ENCODE measurements at regions not wholly inside any gene's neighbourhood (a gene's known extent, or its start where the extent isn't known, plus 50 kb on each side); places are given as distances from the start of the nearest gene placed in this dataset.
"Not testable (repeated sequence)": the region's sequence is repeated elsewhere in the genome, so short reads cannot be mapped to it uniquely, and the experiment has no call there.

DNA sequence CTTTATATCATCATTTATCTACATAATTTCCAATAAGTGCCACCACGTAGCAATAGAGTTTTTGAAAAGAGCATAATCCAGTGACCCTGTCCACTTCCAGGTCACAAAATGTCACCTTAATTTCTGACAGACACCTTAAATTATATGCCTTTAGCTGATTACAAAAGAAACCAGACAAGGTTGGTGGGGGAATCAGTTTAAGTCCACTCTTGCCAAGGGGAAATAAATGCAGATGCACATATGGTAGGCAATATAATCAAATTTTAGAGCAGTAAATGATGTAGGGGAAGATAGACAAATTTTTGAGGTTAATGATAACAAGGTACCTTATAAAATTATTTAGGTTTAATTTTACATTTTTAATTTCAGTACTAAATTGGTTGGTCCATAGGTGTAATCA is 253.5 kb downstream of the ZIC1 start:
- Mint-ChIP-seq H3K9me3 (no peaks in the 10 kb centered on the region), H3K36me3 (ENCODE audit: low read depth) (no peaks in the 10 kb centered on the region), H3K27me3 (no peaks in the 10 kb centered on the region), H3K27ac (no peak overlapping the region), H3K4me1 (ENCODE audit: low read depth) (no peaks in the 10 kb centered on the region), H3K4me3 (no peak overlapping the region)
- intact Hi-C loops (cut with micrococcal nuclease): no loop called here

DNA sequence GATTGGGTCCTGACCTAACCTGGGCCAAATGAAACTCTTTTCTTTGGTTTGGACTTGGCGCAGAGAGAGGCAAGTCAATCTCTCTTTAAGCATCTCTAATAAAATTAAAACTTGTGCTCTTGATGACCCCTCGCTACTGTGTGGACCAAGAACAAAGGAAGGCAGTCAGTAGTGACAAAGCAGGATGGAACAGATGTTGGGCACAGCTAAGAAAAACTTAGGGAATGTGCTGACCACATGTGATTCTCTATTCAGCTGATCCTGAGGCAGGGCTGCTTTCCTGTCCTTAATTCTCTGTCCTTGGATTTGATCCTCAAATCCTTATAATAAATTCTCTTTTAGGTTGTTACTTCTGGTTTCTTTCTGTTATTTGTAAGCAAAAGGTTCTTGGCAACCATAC is 259.9 kb downstream of the ZIC1 start:
- Mint-ChIP-seq H3K36me3 (ENCODE audit: low read depth) (no peaks in the 10 kb centered on the region), H3K27ac (no peak overlapping the region), H3K4me3 (no peak overlapping the region), H3K27me3 (no peaks in the 10 kb centered on the region), H3K4me1 (ENCODE audit: low read depth) (no peaks in the 10 kb centered on the region), H3K9me3 (no peaks in the 10 kb centered on the region)
- intact Hi-C loops (cut with micrococcal nuclease): no loop called here

DNA sequence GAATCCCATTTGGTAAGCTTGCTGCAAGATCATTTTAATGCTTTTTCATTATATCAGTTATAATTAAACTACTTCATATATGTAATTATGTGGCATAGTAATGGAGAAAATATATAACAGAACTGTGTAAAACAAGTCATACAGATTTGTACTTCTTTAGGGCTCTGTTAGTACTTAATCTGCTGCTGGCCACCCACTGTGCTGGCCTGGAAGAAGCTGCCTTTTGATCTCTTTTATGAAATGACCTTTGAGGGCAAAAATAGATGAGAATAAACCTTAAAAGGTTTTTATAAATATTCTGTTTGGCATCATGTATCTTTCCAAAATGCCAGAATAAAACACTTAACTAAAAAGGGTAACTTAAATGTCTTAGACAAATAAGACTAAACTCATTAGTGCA is 262.9 kb downstream of the ZIC1 start:
- Mint-ChIP-seq H3K36me3 (ENCODE audit: low read depth) (no peaks in the 10 kb centered on the region), H3K27ac (no peak overlapping the region), H3K4me3 (no peak overlapping the region), H3K9me3 (no peaks in the 10 kb centered on the region), H3K27me3 (no peaks in the 10 kb centered on the region), H3K4me1 (ENCODE audit: low read depth) (no peaks in the 10 kb centered on the region)
- intact Hi-C loops (cut with micrococcal nuclease): no loop called here

DNA sequence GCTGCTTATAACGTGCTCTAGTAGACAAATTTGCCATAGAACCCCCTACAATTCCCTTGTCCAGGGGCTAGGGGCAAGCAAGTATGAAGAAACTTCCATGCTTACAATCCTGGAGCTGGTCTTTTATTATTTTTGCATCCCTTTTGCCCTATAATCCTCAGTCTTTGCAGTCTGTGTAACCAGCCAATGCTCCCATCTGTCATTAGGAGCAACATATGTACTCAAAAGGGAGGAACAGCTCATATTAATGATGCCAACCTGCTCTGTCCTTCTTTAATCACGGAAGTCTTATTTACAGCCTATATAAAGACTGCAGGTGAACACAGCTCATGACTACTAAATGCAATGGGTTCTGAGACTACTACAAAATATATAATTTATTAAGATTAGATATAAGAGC is 263.3 kb downstream of the ZIC1 start:
- H3K27ac Mint-ChIP-seq: no peak overlapping the region
- no peaks in the 10 kb centered on the region for H3K27me3 Mint-ChIP-seq
- intact Hi-C loops (cut with micrococcal nuclease): no loop called here
- no peaks in the 10 kb centered on the region for H3K4me1 Mint-ChIP-seq (ENCODE audit: low read depth)
- H3K4me3 Mint-ChIP-seq: no peak overlapping the region
- H3K9me3 Mint-ChIP-seq: no peaks in the 10 kb centered on the region
- H3K36me3 Mint-ChIP-seq (ENCODE audit: low read depth): no peaks in the 10 kb centered on the region

DNA sequence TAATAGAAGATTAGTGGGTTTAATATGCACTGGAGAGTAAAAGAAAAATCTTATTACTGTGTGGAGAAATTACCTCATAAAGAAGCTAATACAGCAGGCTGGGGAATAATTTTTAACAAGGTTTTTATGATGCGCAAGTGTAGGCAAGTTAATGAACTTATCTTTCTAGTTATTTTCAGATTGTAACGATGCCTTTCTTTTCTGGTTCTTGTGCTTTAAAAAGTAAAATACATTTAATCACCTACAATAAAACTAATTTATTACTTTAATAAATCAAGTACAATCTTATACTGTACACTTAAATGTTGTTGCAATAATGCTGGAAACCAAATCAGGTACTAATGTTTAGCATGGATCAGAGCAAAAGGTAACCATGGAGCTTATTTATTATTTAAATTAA is 266.6 kb downstream of the ZIC1 start:
- H3K36me3 Mint-ChIP-seq (ENCODE audit: low read depth): no peaks in the 10 kb centered on the region
- H3K27ac Mint-ChIP-seq: no peak overlapping the region
- H3K4me3 Mint-ChIP-seq: no peak overlapping the region
- no peaks in the 10 kb centered on the region for H3K4me1 Mint-ChIP-seq (ENCODE audit: low read depth)
- H3K9me3 Mint-ChIP-seq: no peaks in the 10 kb centered on the region
- no peaks in the 10 kb centered on the region for H3K27me3 Mint-ChIP-seq
- intact Hi-C loops (cut with micrococcal nuclease): no loop called here

DNA sequence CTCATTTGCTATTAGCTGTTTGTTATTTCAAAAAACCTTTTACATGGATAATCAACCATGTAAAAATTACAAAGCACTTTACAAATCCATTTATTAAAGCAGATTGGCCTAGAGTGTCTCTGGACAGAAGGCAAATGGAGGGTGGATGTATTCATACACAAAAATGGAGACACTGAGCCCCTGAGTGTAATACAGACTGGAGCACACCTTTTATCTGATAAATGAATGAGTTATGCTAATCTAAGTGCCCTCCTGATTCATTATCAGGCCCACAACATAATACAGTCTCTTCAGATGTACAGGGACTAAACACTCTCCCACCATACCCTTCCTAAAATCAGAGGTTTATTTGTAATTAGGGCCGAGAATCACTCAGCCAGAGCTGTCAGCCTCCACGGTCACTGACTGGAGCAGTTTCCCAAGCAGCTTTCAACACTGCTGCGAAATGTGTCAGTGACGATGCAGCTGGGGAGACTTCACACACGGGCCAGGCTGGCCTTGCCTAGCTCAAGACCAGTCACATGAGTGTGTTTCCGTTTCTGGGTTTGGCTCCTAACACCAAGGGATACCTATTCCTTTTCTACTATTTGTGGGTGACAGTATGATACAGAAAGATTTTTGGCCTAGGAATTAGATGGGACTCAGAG is 271.8 kb downstream of the ZIC1 start:
- intact Hi-C loops (cut with micrococcal nuclease): no loop called here
- no peaks in the 10 kb centered on the region for H3K27me3 Mint-ChIP-seq

DNA sequence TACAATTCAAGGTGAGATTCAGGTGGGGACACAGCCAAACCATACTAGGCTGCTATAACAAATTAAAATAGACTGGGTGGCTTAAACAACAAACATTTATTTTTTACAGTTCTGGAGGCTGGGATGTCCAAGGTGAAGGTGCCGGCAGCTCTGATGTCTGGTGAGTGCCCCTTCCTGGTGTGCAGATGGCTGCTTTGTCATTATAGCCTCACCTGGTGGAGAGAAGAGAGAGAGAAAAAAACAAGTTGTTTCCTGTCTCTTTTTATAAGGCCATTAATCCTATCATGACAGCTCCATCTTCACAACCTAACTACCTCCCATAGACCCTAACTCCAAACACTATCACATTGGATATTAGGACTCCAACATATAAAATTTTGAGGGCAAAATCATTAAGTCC is 279.7 kb downstream of the ZIC1 start:
- no peaks in the 10 kb centered on the region for H3K9me3 Mint-ChIP-seq
- no peaks in the 10 kb centered on the region for H3K36me3 Mint-ChIP-seq (ENCODE audit: low read depth)
- H3K4me3 Mint-ChIP-seq: no peak overlapping the region
- H3K27me3 Mint-ChIP-seq: no peaks in the 10 kb centered on the region
- H3K4me1 Mint-ChIP-seq (ENCODE audit: low read depth): no peaks in the 10 kb centered on the region
- no peak overlapping the region for H3K27ac Mint-ChIP-seq
- intact Hi-C loops (cut with micrococcal nuclease): no loop called here

More for the DNA sequence above, 271.8 kb downstream of the ZIC1 start:
- Mint-ChIP-seq H3K4me1 (ENCODE audit: low read depth) (no peaks in the 10 kb centered on the region), H3K4me3 (no peak overlapping the region), H3K27ac (no peak overlapping the region), H3K36me3 (ENCODE audit: low read depth) (no peaks in the 10 kb centered on the region), H3K9me3 (no peaks in the 10 kb centered on the region)

DNA sequence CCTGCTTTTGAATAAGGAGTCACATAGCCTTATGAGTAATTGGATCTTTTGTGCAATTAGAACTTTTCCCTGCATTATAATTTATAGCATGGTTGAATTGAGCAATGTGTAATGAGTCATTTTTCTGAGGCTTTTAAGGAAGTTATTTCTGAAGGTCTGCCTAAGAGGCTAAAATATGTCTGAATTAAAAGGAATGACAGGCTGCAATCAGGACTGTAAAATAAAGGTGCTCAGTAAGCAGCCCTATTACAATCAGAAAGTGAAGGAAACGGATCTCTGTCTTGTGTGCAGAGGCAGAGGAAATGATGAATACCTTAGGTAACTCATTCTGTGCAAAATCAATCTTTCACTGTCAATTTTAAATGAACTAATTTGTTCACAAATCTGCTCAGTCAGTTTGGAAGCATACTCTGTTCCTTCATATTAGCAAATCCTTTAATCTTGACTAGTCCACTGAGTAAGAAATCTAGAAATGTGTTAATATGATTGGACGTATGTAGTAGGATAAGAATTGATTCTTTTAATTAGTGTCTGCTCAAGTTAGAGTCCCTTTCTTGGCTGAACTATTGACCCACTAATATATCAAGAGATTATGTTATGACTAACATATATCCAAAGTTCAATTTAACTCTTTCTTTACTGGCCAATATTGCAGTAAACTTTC is 290.1 kb downstream of the ZIC1 start:
- H3K9me3 Mint-ChIP-seq: no peaks in the 10 kb centered on the region
- H3K27me3 Mint-ChIP-seq: no peaks in the 10 kb centered on the region
- H3K4me1 Mint-ChIP-seq (ENCODE audit: low read depth): no peaks in the 10 kb centered on the region
- no peaks in the 10 kb centered on the region for H3K36me3 Mint-ChIP-seq (ENCODE audit: low read depth)
- H3K27ac Mint-ChIP-seq: no peak overlapping the region
- H3K4me3 Mint-ChIP-seq: no peak overlapping the region
- intact Hi-C loops (cut with micrococcal nuclease): no loop called here

DNA sequence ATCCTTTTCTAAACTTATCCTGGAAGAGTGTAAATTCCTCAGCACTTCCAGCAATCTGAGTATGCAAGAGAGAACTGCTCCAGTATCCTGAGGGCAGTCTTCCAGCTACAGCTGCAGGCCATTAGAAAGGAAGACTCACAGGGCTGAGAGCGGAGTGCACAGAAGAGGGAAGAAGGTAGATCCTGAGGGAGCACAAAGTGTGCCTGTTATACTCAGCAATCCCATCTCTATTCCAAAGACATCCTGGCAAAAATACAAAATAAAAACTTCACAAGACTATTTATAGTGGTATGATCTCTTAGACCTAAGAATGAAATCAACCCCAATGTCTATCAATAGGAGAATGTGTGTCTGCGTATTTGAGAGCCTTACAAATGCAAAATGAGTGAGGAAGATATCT is 292.0 kb downstream of the ZIC1 start:
- no peaks in the 10 kb centered on the region for H3K36me3 Mint-ChIP-seq (ENCODE audit: low read depth)
- no peak overlapping the region for H3K4me3 Mint-ChIP-seq
- H3K9me3 Mint-ChIP-seq: no peaks in the 10 kb centered on the region
- no peaks in the 10 kb centered on the region for H3K27me3 Mint-ChIP-seq
- no peaks in the 10 kb centered on the region for H3K4me1 Mint-ChIP-seq (ENCODE audit: low read depth)
- intact Hi-C loops (cut with micrococcal nuclease): no loop called here
- H3K27ac Mint-ChIP-seq: no peak overlapping the region

DNA sequence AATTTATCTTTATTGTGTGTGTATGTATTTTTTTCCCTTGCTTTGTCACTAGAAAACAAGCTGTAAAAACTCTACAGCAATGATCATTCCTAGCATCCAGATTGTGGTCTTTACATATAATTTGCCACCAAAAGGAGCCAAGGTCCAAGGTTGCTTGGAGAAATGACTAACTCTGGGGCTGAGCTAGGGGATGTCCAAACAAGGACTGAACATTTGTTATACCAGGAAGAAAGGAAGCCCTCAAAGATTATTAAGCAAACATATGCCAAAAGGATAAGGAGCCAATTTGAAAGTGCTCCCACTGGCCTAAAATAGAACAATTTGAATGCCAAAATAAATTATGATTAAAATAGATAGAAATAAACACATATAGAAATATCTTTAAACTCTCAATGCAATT is 293.3 kb downstream of the ZIC1 start:
- Mint-ChIP-seq H3K36me3 (ENCODE audit: low read depth) (no peaks in the 10 kb centered on the region), H3K4me1 (ENCODE audit: low read depth) (no peaks in the 10 kb centered on the region), H3K4me3 (no peak overlapping the region), H3K27me3 (no peaks in the 10 kb centered on the region), H3K9me3 (no peaks in the 10 kb centered on the region), H3K27ac (no peak overlapping the region)
- intact Hi-C loops (cut with micrococcal nuclease): no loop called here

DNA sequence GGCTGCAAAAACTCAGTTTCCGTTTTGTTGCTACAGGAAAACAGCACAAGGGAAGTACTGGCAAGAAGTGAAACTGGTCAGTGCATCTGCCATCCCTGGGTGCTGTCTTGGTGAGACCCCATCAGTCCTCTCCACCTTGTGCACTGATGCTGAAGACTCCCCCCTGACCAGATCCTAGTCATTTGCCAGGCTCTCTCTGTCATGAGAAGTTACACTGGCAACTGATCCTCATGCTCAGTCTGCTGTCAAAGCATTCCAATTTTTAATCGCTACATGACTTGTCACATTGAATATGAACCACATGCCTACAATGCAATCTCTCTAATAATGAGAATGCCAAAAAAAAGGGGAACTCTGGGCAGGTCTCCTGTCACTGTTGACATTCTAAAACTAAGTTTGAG is 296.5 kb downstream of the ZIC1 start:
- H3K9me3 Mint-ChIP-seq: peaks cover 21% of the 10 kb centered on the region
- no peak overlapping the region for H3K4me3 Mint-ChIP-seq
- H3K27ac Mint-ChIP-seq: no peak overlapping the region
- no peaks in the 10 kb centered on the region for H3K4me1 Mint-ChIP-seq (ENCODE audit: low read depth)
- intact Hi-C loops (cut with micrococcal nuclease): no loop called here
- no peaks in the 10 kb centered on the region for H3K36me3 Mint-ChIP-seq (ENCODE audit: low read depth)
- H3K27me3 Mint-ChIP-seq: no peaks in the 10 kb centered on the region

DNA sequence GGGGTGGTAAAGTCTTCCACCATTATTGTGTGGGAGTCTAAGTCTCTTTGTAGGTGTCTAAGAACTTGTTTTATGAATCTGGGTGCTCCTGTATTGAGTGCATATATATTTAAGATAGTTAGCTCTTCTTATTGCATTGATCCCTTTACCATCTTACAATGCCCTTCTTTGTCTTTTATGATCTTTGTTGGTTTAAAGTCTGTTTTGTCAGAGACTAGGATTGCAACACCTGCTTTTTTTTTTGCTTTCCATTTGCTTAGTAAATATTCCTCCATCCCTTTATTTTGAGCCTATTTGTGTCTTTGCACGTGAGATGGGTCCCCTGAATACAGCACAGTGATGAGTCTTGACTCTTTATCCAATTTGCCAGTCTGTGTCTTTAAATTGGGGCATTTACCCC is 301.6 kb downstream of the ZIC1 start:
- H3K27ac Mint-ChIP-seq; H3K4me1 Mint-ChIP-seq (ENCODE audit: low read depth); H3K27me3 Mint-ChIP-seq; H3K36me3 Mint-ChIP-seq (ENCODE audit: low read depth); intact Hi-C loops (cut with micrococcal nuclease); H3K4me3 Mint-ChIP-seq: not testable (repeated sequence)
- peaks cover 35% of the 10 kb centered on the region for H3K9me3 Mint-ChIP-seq

DNA sequence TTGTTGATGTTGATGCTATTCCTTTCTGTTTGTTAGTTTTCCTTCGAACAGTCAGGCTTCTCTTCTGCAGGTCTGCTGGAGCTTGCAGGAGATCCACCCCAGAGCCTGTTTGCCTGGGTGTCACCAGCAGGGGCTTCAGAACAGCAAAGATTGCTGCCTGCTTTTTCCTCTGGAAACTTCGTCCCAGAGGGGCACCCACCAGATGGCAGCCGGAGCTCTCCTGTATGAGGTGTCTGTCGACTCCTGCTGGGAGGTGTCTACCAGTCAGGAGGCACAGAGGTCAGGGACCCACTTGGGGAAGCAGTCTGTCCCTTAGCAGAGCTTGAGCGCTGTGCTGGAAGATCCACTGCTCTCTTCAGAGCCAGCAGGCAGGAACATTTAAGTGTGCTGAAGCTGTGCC is 303.2 kb downstream of the ZIC1 start:
- no peaks in the 10 kb centered on the region for H3K4me1 Mint-ChIP-seq (ENCODE audit: low read depth)
- H3K27me3 Mint-ChIP-seq: no peaks in the 10 kb centered on the region
- intact Hi-C loops (cut with micrococcal nuclease): no loop called here
- H3K27ac Mint-ChIP-seq: no peak overlapping the region
- no peaks in the 10 kb centered on the region for H3K36me3 Mint-ChIP-seq (ENCODE audit: low read depth)
- H3K4me3 Mint-ChIP-seq: no peak overlapping the region
- peaks cover 35% of the 10 kb centered on the region for H3K9me3 Mint-ChIP-seq

DNA sequence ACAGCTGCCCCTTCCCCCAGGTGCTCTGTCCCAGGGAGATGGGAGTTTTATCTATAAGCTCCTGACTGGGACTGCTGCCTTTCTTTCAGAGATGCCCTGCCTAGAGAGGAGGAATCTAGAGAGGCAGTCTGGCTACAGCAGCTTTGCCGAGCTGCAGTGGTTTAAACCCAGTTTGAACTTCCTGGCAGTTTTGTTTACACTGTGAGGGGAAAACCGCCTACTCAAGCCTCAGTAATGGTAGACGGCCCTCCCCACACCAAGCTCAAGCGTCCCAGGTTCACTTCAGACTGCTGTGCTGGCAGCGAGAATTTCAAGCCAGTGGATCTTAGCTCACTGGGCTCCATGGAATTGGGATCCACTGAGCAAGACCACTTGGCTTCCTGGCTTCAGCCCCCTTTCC is 303.6 kb downstream of the ZIC1 start:
- intact Hi-C loops (cut with micrococcal nuclease); H3K4me1 Mint-ChIP-seq (ENCODE audit: low read depth); H3K4me3 Mint-ChIP-seq; H3K27ac Mint-ChIP-seq; H3K36me3 Mint-ChIP-seq (ENCODE audit: low read depth); H3K27me3 Mint-ChIP-seq: not testable (repeated sequence)
- H3K9me3 Mint-ChIP-seq: peaks cover 37% of the 10 kb centered on the region
